H1 (cell line): ENCODE measurements at regions not wholly inside any gene's neighbourhood (a gene's known extent, or its start where the extent isn't known, plus 50 kb on each side); places are given as distances from the start of the nearest gene placed in this dataset.

Source experiments
- ASH2L ChIP-seq: fragments of 200-600, 300-600 bp; sonication (generic); IDR thresholded peaks from one replicate; pipeline ENCODE4 v1.7.1; 2017; ENCODE audit warnings: low read length
- CTBP2 ChIP-seq: IDR thresholded peaks from 2 replicates; pipeline ENCODE4 v1.7.0; 2011; ENCODE audit warnings: borderline replicate concordance, mild to moderate bottlenecking, moderate library complexity, mixed read lengths, low read length; ENCODE audit not compliant: insufficient read depth, insufficient read length
- CTCF ChIP-seq, 3 experiments: IDR thresholded peaks; 1 replicate in 2 of 3; 2 replicates in 1 of 3; pipeline versions ENCODE4 v1.5.1 to v1.6.1; 2011; ENCODE audit warnings: low read length in 3 of 3, mild to moderate bottlenecking in 3 of 3, inconsistent platforms in 2 of 3, low read depth in 1 of 3, moderate library complexity in 1 of 3; ENCODE audit not compliant: insufficient read depth in 1 of 3; ENCODE audit errors: control extremely low read depth in 1 of 3
- MAX ChIP-seq: IDR thresholded peaks from 2 replicates; pipeline ENCODE4 v1.6.1; 2012; ENCODE audit warnings: inconsistent platforms
- NANOG ChIP-seq: IDR thresholded peaks from 2 replicates; pipeline ENCODE4 v1.6.1; 2011; ENCODE audit warnings: low read length, low read depth, mild to moderate bottlenecking, inconsistent platforms; ENCODE audit not compliant: insufficient read depth, poor library complexity, severe bottlenecking
- POLR2A ChIP-seq, 2 experiments: IDR thresholded peaks; 1 replicate in 1 of 2; 2 replicates in 1 of 2; pipeline ENCODE4 v1.6.1; 2011; ENCODE audit warnings: low read depth in 2 of 2, low read length in 2 of 2, mild to moderate bottlenecking in 2 of 2; ENCODE audit errors: control extremely low read depth in 1 of 2
- SIRT6 ChIP-seq: IDR thresholded peaks from one replicate; pipeline ENCODE4 v1.7.1; 2012; ENCODE audit warnings: low read length, inconsistent platforms

GRCh38 chr5:91562922-91563321 lies 179.8 kb upstream of the ARRDC3 start (continued):
- TF ChIP-seq NANOG (no peak), MAX (no peak), ASH2L (no peak), POLR2A (IDR thresholded peaks at IDR 0.05; ENCODE audit: control extremely low read depth in 1 of 2, low read depth in 2 of 2, low read length in 2 of 2) (no peak), CTCF (IDR thresholded peaks at IDR 0.05; ENCODE audit: control extremely low read depth in 1 of 3, insufficient read depth in 1 of 3, low read depth in 1 of 3, low read length in 3 of 3) (no peak), SIRT6 (no peak), CTBP2 (no peak)
